NCI-H1105 treated with DMSO at 0.1 percent for 48 hours (cell line): ENCODE measurements at regions not wholly inside any gene's neighbourhood (a gene's known extent, or its start where the extent isn't known, plus 50 kb on each side); places are given as distances from the start of the nearest gene placed in this dataset.

Experiments
- DNase-seq: peaks from one replicate; lab custom pipeline; 2025; lab: John Stamatoyannopoulos, UW

GRCh38 chr16:76724181-76724580 lies 447.0 kb downstream of the CNTNAP4 start:
- no peak for DNase-seq

GRCh38 chr16:76729525-76729924 lies 452.3 kb downstream of the CNTNAP4 start:
- no peak for DNase-seq

DNA sequence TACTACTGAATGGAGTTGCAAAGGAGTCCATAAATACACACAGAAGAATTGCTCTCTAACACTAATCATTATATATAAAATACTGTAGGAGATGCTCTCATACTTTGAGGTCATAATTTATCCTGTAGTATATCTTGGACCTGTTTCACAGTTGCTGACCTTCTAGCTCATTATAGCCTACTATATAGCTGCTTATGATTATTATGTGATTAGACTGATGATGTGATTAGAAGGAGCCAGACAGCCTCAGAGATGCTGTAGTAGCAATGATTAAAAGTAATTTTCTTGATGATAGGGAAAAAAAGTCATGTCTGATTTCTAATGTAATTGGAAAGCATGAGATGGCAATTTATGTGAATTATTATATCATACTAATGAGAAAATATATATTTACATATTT lies 455.7 kb downstream of the CNTNAP4 start:
- DNase-seq = no peak

DNA sequence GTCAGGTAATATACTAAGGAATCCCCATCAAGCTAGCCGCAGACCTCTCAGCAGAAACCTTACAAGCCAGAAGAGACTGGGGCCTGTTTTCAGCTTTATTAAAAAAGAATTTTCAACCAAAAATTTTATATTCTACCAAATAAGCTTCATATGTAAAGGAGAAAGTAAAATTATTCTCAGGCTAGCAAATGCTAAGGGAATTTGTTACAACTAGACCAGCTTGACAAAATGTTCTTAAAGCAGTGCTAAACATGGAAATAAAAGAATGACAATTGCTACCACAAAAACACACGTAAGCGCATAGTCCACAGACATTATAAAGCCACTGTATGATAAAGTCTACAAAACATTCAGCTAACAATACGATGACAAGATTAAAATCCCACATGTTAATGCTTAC lies 449.4 kb upstream of the MON1B start:
- no peak for DNase-seq

- DNase-seq = no peak
Measured at GRCh38 chr16:76748461-76749348, 442.3 kb upstream of the MON1B start.

- no peak for DNase-seq
Measured at GRCh38 chr16:76749780-76750375, 441.1 kb upstream of the MON1B start.

DNA sequence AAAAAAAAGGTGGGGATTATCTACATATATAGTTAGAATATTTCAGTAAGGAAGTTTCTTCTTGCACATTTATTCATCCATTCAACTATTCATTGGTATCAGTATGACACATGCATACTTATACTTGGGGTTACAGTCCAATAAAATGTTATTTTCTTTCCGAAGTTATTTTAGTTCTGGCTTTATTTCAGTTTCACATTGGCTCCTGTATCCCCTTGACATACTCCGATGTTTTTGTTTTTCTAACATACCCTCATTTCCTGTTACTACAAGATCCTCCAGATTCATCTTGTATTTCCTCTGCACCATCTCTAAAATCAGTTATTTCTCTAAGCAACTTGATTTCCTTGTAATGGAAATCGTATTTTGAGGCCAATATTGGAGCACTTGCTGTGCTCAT lies 435.5 kb upstream of the MON1B start:
- no peak for DNase-seq

- no peak for DNase-seq
Measured at GRCh38 chr16:76756423-76756822, 434.6 kb upstream of the MON1B start.

- DNase-seq = no peak
Measured at GRCh38 chr16:76756951-76757350, 434.0 kb upstream of the MON1B start.

DNA sequence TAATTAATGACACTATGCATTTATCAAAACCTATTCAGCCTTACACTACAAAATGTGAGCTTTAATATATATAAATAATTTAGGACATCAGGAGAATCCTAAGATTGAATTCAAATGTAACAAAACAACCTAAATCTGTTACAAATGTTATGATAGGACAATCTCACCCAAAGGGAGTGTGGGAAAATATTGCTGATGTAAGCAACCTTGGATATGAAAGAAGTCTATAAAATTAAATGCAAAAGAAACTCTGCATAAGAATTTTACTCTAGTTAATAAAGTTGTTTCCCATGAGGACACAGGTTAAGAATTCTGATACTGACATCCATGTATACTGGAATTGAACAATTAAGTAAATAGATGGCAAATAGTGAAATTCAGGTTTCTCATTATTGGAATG lies 424.5 kb upstream of the MON1B start:
- DNase-seq = no peak

- DNase-seq = no peak
Measured at GRCh38 chr16:76768316-76768715, 422.7 kb upstream of the MON1B start.

DNA sequence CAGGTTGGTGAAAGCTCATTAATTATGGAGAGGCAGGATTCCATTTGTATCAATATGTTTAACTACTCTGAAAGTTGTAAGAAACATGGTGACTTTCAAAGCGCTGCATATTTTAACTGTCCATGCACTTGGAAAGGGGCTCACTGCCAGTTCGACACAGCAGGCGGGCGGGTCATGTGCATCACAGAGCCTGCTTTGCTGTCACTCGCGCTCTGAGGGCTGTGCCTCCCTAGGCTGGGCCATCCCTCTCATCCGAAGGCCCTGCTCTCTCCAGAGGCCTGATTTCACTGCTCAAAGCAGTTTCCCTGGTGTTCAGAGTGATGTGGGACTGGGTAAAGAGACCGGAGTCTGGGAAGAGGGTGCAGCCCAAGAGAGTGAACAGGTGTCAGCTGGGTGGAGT lies 422.0 kb upstream of the MON1B start:
- no peak for DNase-seq

GRCh38 chr16:76771216-76771615 lies 419.8 kb upstream of the MON1B start:
- DNase-seq = no peak

- DNase-seq = no peak
Measured at GRCh38 chr16:76777721-76778465, 413.1 kb upstream of the MON1B start.

DNA sequence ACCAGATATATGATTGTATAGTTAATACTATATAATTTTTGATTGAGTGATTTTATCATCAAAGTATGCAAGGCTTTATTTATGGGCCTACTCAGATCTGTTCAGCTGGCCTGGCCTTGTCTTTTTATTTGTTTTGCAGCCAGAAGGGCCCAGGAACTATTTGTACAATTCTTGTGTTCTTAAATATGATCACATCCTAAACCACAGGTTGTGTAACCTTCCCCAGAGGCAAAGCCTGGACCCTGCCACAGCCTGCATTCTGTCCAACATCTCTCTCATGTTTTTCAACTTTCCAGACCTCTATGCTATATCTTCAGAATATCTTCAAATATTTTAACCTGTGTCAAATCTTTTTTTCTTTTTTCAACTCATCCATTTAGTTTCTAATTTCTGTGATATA lies 410.4 kb upstream of the MON1B start:
- DNase-seq = no peak

- DNase-seq = no peak
Measured at GRCh38 chr16:76784530-76784929, 406.5 kb upstream of the MON1B start.

DNA sequence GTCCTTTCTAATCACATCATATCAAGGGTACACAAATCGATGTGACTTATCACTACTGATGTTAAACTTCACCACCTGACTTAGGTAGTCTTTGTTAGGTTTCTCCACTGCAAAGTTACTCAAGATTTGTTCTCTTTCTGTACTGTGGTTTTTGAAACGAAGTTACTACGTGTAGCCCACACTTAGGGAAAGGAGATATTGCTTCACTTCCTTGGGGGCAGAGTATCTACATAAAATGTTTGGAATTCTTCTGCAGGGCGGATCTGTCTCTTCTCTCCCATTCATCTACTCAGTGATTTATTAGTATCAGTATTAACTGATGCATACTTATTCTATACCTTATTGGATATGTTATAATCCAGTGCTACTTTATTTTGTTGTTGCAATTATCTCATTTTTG lies 403.6 kb upstream of the MON1B start:
- DNase-seq = no peak

GRCh38 chr16:76791151-76791550 lies 399.8 kb upstream of the MON1B start:
- DNase-seq = no peak

DNA sequence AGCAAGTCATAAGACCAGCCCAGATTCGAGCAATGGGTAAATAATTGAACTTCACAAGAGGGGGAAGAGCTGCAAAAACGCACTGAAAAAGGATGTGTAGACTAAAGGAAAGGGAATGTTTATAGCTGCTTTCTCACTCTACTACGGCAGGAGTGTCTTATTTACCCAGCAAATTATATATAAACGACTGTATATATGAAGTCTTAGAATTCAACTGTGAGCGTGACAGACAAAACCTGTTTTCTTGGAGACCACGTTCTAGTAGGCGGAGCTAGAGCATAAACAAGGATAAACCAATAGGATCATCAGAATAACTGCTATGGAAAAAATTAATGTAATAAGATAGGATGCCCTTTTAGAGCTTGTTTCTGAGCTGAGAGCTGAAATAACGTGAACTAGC lies 394.6 kb upstream of the MON1B start:
- DNase-seq = no peak

GRCh38 chr16:76796978-76797377 lies 394.0 kb upstream of the MON1B start:
- no peak for DNase-seq

- no peak for DNase-seq
Measured at GRCh38 chr16:76797457-76797856, 393.5 kb upstream of the MON1B start.

DNA sequence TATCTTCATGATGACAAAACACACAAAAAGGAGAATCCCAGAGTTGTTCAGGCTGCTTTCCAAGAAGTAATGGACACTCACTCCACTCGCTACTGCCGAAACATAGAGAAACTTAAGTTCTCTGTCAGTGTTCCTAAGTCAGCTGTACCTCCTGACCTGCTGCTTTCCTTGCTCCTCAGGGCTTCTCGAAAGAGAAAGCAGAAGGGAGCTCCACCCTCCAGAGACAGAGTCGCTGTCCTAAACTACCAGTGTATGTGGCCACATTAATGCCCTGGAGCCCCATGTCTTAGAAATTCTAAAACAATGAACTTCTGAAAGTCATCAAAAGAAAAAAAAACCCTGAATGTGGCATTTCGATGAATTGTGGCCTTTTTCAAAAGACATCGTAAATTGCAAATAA lies 390.8 kb upstream of the MON1B start:
- DNase-seq = no peak

DNA sequence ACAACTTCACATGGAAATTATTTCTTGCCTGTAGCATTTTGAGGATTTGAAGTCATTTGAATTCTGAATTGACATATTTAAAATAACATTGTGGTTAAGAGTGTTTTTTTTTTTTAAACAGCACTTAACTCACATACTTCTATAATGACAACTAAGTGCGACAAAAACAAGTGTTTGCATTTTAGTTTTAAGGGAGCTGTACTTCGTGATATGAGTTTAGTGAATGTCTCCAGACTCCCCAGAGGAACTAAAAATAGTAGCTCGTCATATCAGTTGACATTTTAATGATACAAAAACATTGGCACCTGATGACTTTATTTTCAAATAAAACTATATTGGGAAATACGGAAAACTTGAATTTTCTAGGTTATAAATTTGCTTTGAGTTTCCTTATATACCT lies 389.6 kb upstream of the MON1B start:
- DNase-seq = no peak
